Activated B cell treated with CpG ODN at 0.5 μM for 24 hours (primary cell): ENCODE measurements at regions not wholly inside any gene's neighbourhood (a gene's known extent, or its start where the extent isn't known, plus 50 kb on each side); places are given as distances from the start of the nearest gene placed in this dataset.

Source experiments
- ATAC-seq: fragments of 200-7000 bp; cut with Tn5 transposase; one replicate; pipeline ENCODE4 v1.10.0; 2021; ENCODE audit warnings: low read depth, mild to moderate bottlenecking, moderate library complexity
- CTCF ChIA-PET: fragments of 350-600 bp; sonication (Branson Sonifier 250); formaldehyde crosslinking; loops from one replicate; lab custom pipeline; 2021; ENCODE audit warnings: antibody characterized with exemption; lab: Charles Lee
- POLR2A ChIA-PET: fragments of 350-600 bp; sonication (Branson Sonifier 250); formaldehyde crosslinking; loops from one replicate; lab custom pipeline; 2021; ENCODE audit warnings: antibody characterized with exemption; lab: Charles Lee
- DNase-seq: peaks from one replicate; pipeline ENCODE4 v3.0.0; 2022
- H3K27ac Mint-ChIP-seq: one replicate; pipeline ENCODE4 v1.8.0; 2020; ENCODE audit warnings: mixed read lengths
- H3K27me3 Mint-ChIP-seq: one replicate; pipeline ENCODE4 v1.8.0; 2021; ENCODE audit warnings: mixed read lengths
- H3K36me3 Mint-ChIP-seq: one replicate; pipeline ENCODE4 v1.8.0; 2021; ENCODE audit warnings: low read depth, mixed read lengths
- H3K4me1 Mint-ChIP-seq: one replicate; pipeline ENCODE4 v1.8.0; 2021; ENCODE audit warnings: mixed read lengths
- H3K4me3 Mint-ChIP-seq: one replicate; pipeline ENCODE4 v1.8.0; 2020; ENCODE audit warnings: mild to moderate bottlenecking, mixed read lengths
- H3K9me3 Mint-ChIP-seq: one replicate; pipeline ENCODE4 v1.8.0; 2020; ENCODE audit warnings: mixed read lengths
- intact Hi-C: fragments of 100-400 bp; cut with micrococcal nuclease; formaldehyde crosslinking; loops from one replicate; pipeline ENCODE4 v1.15.1; 2024
- TF ChIP-seq, protein P1 (sequence below): fragments of 200-600 bp; IDR thresholded peaks from one replicate; pipeline ENCODE4 v1.8.0; 2022; ENCODE audit warnings: antibody characterized with exemption, mild to moderate bottlenecking

GRCh38 chr12:98198261-98198982 lies 317.0 kb upstream of the TMPO start:
- Mint-ChIP-seq H3K4me3 (no peak overlapping the region), H3K36me3 (no peaks in the 10 kb centered on the region), H3K27me3 (no peaks in the 10 kb centered on the region), H3K27ac (no peak overlapping the region), H3K9me3 (no peaks in the 10 kb centered on the region), H3K4me1 (no peaks in the 10 kb centered on the region)
- ChIA-PET POLR2A (no interaction called here), CTCF (no interaction called here)
- no peak for DNase-seq
- intact Hi-C loops: no loop called here
- TF ChIP-seq, protein P1, sequence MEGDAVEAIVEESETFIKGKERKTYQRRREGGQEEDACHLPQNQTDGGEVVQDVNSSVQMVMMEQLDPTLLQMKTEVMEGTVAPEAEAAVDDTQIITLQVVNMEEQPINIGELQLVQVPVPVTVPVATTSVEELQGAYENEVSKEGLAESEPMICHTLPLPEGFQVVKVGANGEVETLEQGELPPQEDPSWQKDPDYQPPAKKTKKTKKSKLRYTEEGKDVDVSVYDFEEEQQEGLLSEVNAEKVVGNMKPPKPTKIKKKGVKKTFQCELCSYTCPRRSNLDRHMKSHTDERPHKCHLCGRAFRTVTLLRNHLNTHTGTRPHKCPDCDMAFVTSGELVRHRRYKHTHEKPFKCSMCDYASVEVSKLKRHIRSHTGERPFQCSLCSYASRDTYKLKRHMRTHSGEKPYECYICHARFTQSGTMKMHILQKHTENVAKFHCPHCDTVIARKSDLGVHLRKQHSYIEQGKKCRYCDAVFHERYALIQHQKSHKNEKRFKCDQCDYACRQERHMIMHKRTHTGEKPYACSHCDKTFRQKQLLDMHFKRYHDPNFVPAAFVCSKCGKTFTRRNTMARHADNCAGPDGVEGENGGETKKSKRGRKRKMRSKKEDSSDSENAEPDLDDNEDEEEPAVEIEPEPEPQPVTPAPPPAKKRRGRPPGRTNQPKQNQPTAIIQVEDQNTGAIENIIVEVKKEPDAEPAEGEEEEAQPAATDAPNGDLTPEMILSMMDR: no peak
- ATAC-seq: no peak

DNA sequence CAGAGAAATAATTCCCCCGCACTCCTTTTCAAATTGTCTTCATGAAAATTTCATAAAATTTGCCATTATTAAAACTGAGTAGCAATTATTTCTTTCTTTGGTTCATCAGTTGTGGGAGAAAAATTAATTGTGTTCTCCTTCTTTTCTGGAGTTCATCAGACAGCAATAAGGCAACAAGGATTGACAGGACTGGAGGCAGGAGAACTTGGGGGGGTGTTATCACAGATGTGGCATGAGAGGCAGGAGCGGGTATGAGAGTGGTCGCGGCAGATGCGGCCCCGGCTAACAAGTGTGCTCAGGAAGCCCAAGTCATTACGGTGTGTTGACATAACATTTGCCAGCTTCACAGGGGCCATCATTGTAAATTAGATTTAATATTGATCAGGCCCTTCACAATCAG lies 306.6 kb upstream of the TMPO start:
- ATAC-seq (no peak), DNase-seq (no peak)
- ChIA-PET POLR2A (no interaction called here), CTCF (no interaction called here)
- no peaks in the 10 kb centered on the region for H3K4me1 Mint-ChIP-seq
- H3K27ac Mint-ChIP-seq: no peak overlapping the region
- H3K36me3 Mint-ChIP-seq: no peaks in the 10 kb centered on the region
- intact Hi-C loops: no loop called here
- no peaks in the 10 kb centered on the region for H3K27me3 Mint-ChIP-seq
- no peak overlapping the region for H3K4me3 Mint-ChIP-seq
- peaks cover 10% of the 10 kb centered on the region for H3K9me3 Mint-ChIP-seq
- TF ChIP-seq, protein P1: no peak

DNA sequence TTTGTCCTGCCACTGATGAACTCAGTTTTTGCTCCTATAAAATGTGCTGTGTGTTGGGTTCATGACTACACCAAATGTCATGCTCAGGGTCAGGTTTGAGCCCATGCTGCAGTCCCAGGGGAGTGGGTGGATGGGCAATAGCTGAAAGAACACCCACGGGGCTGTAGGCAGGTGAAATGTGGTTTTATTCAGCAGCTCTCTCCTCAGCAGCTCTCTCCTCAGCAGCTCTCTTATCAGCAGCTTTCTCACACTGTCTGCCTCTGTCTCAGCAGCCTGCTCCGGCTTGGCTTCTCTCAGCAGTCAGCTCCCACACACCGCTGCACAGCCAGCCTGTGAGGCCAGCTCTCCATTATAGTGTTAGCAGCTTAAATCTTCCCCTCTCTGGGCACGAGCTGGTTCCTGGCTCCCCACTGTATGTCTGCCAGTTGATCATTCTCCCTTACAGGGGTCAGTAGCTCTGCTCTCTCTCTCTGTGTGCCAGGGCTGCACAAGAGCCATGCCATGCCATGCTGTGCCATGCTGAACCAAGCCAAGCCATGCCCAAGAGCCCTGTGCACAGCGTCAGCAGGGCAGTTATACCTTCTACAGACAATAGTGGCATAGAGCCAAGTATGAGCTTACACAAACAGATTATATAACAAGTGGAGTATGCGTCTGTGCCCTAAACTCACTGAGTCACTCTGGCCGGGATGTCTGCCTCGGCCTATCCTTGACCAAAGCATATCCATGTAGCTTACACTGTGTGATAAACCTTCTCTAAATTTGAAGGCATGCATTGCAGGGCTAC lies 303.3 kb upstream of the TMPO start:
- no peaks in the 10 kb centered on the region for H3K27me3 Mint-ChIP-seq
- DNase-seq: no peak
- H3K27ac Mint-ChIP-seq: no peak overlapping the region
- H3K9me3 Mint-ChIP-seq: peaks cover 2% of the 10 kb centered on the region
- ChIA-PET CTCF (no interaction called here), POLR2A (no interaction called here)
- no peaks in the 10 kb centered on the region for H3K4me1 Mint-ChIP-seq
- H3K4me3 Mint-ChIP-seq: no peak overlapping the region
- no peaks in the 10 kb centered on the region for H3K36me3 Mint-ChIP-seq
- no peak for ATAC-seq
- intact Hi-C loops: no loop called here
- TF ChIP-seq, protein P1: no peak

DNA sequence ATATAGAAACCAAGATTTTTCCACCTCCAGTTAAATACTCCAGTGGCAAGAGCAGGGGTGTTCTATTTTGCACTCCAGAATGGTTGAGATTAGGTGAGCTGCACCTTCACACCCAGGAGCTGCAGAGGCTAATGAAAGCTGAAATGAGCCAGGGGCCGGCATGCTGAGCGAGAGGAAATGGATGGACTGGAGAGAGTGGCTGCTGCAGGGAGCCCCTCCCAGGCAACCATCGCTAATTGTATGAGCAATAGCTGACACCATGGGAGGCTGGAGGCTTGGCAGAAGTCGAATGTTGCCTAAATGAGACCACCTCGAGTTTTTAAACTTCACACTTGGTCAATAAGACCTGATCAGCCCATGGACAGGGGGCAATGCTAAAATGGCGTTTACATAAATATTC lies 301.8 kb upstream of the TMPO start:
- CTCF ChIA-PET: no interaction called here
- Mint-ChIP-seq H3K27me3 (no peaks in the 10 kb centered on the region), H3K4me1 (no peaks in the 10 kb centered on the region), H3K4me3 (no peak overlapping the region), H3K36me3 (no peaks in the 10 kb centered on the region), H3K9me3 (no peaks in the 10 kb centered on the region), H3K27ac (no peak overlapping the region)
- TF ChIP-seq, protein P1: no peak
- DNase-seq (no peak), ATAC-seq (no peak)
- POLR2A ChIA-PET: no interaction called here
- intact Hi-C loops: no loop called here

- no peak for ATAC-seq
- H3K4me1 Mint-ChIP-seq: no peaks in the 10 kb centered on the region
- H3K27me3 Mint-ChIP-seq: peaks cover 5% of the 10 kb centered on the region
- ChIA-PET POLR2A (no interaction called here), CTCF (no interaction called here)
- no peak overlapping the region for H3K27ac Mint-ChIP-seq
- no peaks in the 10 kb centered on the region for H3K9me3 Mint-ChIP-seq
- intact Hi-C loops: no loop called here
- H3K4me3 Mint-ChIP-seq: no peak overlapping the region
- DNase-seq: no peak
- TF ChIP-seq, protein P1: no peak
- no peaks in the 10 kb centered on the region for H3K36me3 Mint-ChIP-seq
Measured at GRCh38 chr12:98217257-98217656, 298.1 kb upstream of the TMPO start.
